ENCODE measurements at regions not wholly inside any gene's neighbourhood (a gene's known extent, or its start where the extent isn't known, plus 50 kb on each side); places are given as distances from the start of the nearest gene placed in this dataset.

GRCh38 chr10:8554574-8554973 lies 500.1 kb downstream of the GATA3 start:
- ATAC-seq: no peak
- no peaks in the 10 kb centered on the region for H3K9me2 ChIP-seq (ENCODE audit: insufficient read depth)
- no peaks in the 10 kb centered on the region for H4K20me1 ChIP-seq (ENCODE audit: insufficient read depth)
- ChIA-PET RAD21 (ENCODE audit: low non-redundant PET in 1 of 2, low total read pairs in 2 of 2, uncharacterized antibody in 2 of 2, unreplicated experiment in 2 of 2) (no interaction called here), CTCF (no interaction called here), POLR2A (no interaction called here)
- BruUV-seq (replicated peaks): no TSS peak
- H3K4me2 ChIP-seq (ENCODE audit: low read length): no peak overlapping the region
- H3K27me3 ChIP-seq (ENCODE audit: insufficient read depth, low read length): no peaks in the 10 kb centered on the region
- H3K9ac ChIP-seq (ENCODE audit: low read length): no peak overlapping the region
- TF ChIP-seq CEBPB (IDR thresholded peaks at IDR 0.05; ENCODE audit: low read depth) (no peak), CTCF (IDR thresholded peaks at IDR 0.05 in 2 of 3, conservative IDR thresholded peaks at IDR 0.05 in 1 of 3; ENCODE audit: borderline replicate concordance in 1 of 3, insufficient read depth in 1 of 3, low read depth in 2 of 3, low read length in 2 of 3) (no peak), SP1 (IDR thresholded peaks at IDR 0.05; ENCODE audit: low read depth) (no peak), EGR1 (IDR thresholded peaks at IDR 0.05; ENCODE audit: low read depth) (no peak), POLR2A (IDR thresholded peaks at IDR 0.05; ENCODE audit: borderline replicate concordance, extremely low read depth, insufficient read depth, insufficient read length) (no peak), YY1 (IDR thresholded peaks at IDR 0.05; ENCODE audit: extremely low read depth, insufficient replicate concordance, low read depth, low read length) (no peak), TCF7L2 (IDR thresholded peaks at IDR 0.05; ENCODE audit: borderline replicate concordance, extremely low read depth, insufficient read depth, insufficient read length) (no peak), REST (IDR thresholded peaks at IDR 0.05; ENCODE audit: low read depth) (no peak)
- peaks cover 6 to 20% of the 10 kb centered on the region in 2 experiments; a peak in 3 of 4 replicates for H3K9me3 ChIP-seq (ENCODE audit: control insufficient read depth in 1 of 2, insufficient read depth in 1 of 2, low read depth in 1 of 2, low read length in 2 of 2)
- intact Hi-C loops (cut with micrococcal nuclease): no loop called here
- H3K36me3 ChIP-seq (ENCODE audit: control insufficient read depth in 1 of 2, insufficient read depth in 2 of 2, low read length in 2 of 2): no peaks in the 10 kb centered on the region
- H3K27ac ChIP-seq (ENCODE audit: low read depth, low read length): no peak overlapping the region
- DNase-seq (ENCODE audit: low read depth, low spot score): no peak
- H2AFZ ChIP-seq (ENCODE audit: low read depth, low read length, poor library complexity, severe bottlenecking): no peak overlapping the region
- no peak overlapping the region for H3K4me3 ChIP-seq (replicated peaks in 1 of 2; ENCODE audit: low read depth in 1 of 2, low read length in 2 of 2)
- no peaks in the 10 kb centered on the region for H3K4me1 ChIP-seq (ENCODE audit: control insufficient read depth in 1 of 2, insufficient read depth in 2 of 2, low read length in 2 of 2)
- no peaks in the 10 kb centered on the region for H3K79me2 ChIP-seq (ENCODE audit: insufficient read depth, low read length)

Measured in HCT116 (cell line).